HG02642 (cell line): ENCODE measurements at regions not wholly inside any gene's neighbourhood (a gene's known extent, or its start where the extent isn't known, plus 50 kb on each side); places are given as distances from the start of the nearest gene placed in this dataset.

ENCODE experiments used
- ATAC-seq: cut with Tn5 transposase; IDR thresholded peaks from one replicate; pipeline ENCODE4 v1.9.1; 2021; ENCODE audit warnings: mild to moderate bottlenecking; ENCODE audit not compliant: unreplicated experiment, poor library complexity

- peak; percentile 44 for ATAC-seq
Measured at GRCh38 chr16:66155933-66156332, 210.6 kb upstream of the CDH5 start.

GRCh38 chr16:66154801-66155200, 211.7 kb upstream of the CDH5 start:
- no peak for ATAC-seq

- ATAC-seq: no peak
Measured at GRCh38 chr16:66152823-66153393, 213.6 kb upstream of the CDH5 start.

- no peak for ATAC-seq
Measured at GRCh38 chr16:66152181-66152580, 214.3 kb upstream of the CDH5 start.

- no peak for ATAC-seq
Measured at GRCh38 chr16:66150698-66151482, 215.6 kb upstream of the CDH5 start.

GRCh38 chr16:66147291-66147690, 219.2 kb upstream of the CDH5 start:
- ATAC-seq: no peak

- ATAC-seq: no peak
Measured at GRCh38 chr16:66146798-66147197, 219.7 kb upstream of the CDH5 start.

- ATAC-seq: no peak
Measured at GRCh38 chr16:66144641-66145040, 221.8 kb upstream of the CDH5 start.

- no peak for ATAC-seq
Measured at GRCh38 chr16:66143415-66143814, 223.1 kb upstream of the CDH5 start.

- no peak for ATAC-seq
Measured at GRCh38 chr16:66141885-66142284, 224.6 kb upstream of the CDH5 start.

GRCh38 chr16:66137853-66138252, 228.6 kb upstream of the CDH5 start:
- no peak for ATAC-seq

GRCh38 chr16:66136841-66137240, 229.7 kb upstream of the CDH5 start:
- no peak for ATAC-seq

- ATAC-seq: no peak
Measured at GRCh38 chr16:66135838-66136237, 230.7 kb upstream of the CDH5 start.

- ATAC-seq: no peak
Measured at GRCh38 chr16:66135421-66135831, 231.1 kb upstream of the CDH5 start.

- no peak for ATAC-seq
Measured at GRCh38 chr16:66134875-66135274, 231.6 kb upstream of the CDH5 start.

GRCh38 chr16:66133643-66134338, 232.7 kb upstream of the CDH5 start:
- ATAC-seq: no peak

GRCh38 chr16:66131895-66132294, 234.6 kb upstream of the CDH5 start:
- ATAC-seq: no peak

GRCh38 chr16:66131156-66131807, 235.2 kb upstream of the CDH5 start:
- no peak for ATAC-seq

GRCh38 chr16:66130296-66130905, 236.1 kb upstream of the CDH5 start:
- ATAC-seq: no peak

- no peak for ATAC-seq
Measured at GRCh38 chr16:66129196-66129595, 237.3 kb upstream of the CDH5 start.

GRCh38 chr16:66128371-66128770, 238.1 kb upstream of the CDH5 start:
- no peak for ATAC-seq
